Superior temporal gyrus (tissue), 1 donor: ENCODE measurements at regions not wholly inside any gene's neighbourhood (a gene's known extent, or its start where the extent isn't known, plus 50 kb on each side); places are given as distances from the start of the nearest gene placed in this dataset.
"Not testable (repeated sequence)": the region's sequence is repeated elsewhere in the genome, so short reads cannot be mapped to it uniquely, and the experiment has no call there.

Source experiments
- DNase-seq: peaks from one replicate; pipeline ENCODE4 v3.0.0-alpha.2; 2016; ENCODE audit errors: extremely low spot score

- no peak for DNase-seq
Observed at GRCh38 chr9:30075451-30076199, 2308.8 kb upstream of the ACO1 start.

GRCh38 chr9:30078195-30078594 lies 2306.2 kb upstream of the ACO1 start:
- no peak for DNase-seq

GRCh38 chr9:30089428-30089827 lies 2295.0 kb upstream of the ACO1 start:
- no peak for DNase-seq

- DNase-seq: no peak
Observed at GRCh38 chr9:30103647-30104394, 2280.6 kb upstream of the ACO1 start.

- DNase-seq: not testable (repeated sequence)
Observed at GRCh38 chr9:30107134-30107533, 2277.3 kb upstream of the ACO1 start.

GRCh38 chr9:30116673-30117217 lies 2267.7 kb upstream of the ACO1 start:
- DNase-seq: no peak

GRCh38 chr9:30120666-30121065 lies 2263.8 kb upstream of the ACO1 start:
- DNase-seq: no peak

- no peak for DNase-seq
Observed at GRCh38 chr9:30121611-30122010, 2262.8 kb upstream of the ACO1 start.

GRCh38 chr9:30125881-30126280 lies 2258.6 kb upstream of the ACO1 start:
- no peak for DNase-seq

- no peak for DNase-seq
Observed at GRCh38 chr9:30127371-30127770, 2257.1 kb upstream of the ACO1 start.

GRCh38 chr9:30140407-30140806 lies 2244.0 kb upstream of the ACO1 start:
- no peak for DNase-seq

GRCh38 chr9:30160570-30160969 lies 2223.9 kb upstream of the ACO1 start:
- DNase-seq: no peak

GRCh38 chr9:30172206-30172605 lies 2212.2 kb upstream of the ACO1 start:
- no peak for DNase-seq

GRCh38 chr9:30178610-30179009 lies 2205.8 kb upstream of the ACO1 start:
- no peak for DNase-seq

- DNase-seq: no peak
Observed at GRCh38 chr9:30193421-30193820, 2191.0 kb upstream of the ACO1 start.

GRCh38 chr9:30196941-30197340 lies 2187.5 kb upstream of the ACO1 start:
- no peak for DNase-seq

- no peak for DNase-seq
Observed at GRCh38 chr9:30197453-30197852, 2187.0 kb upstream of the ACO1 start.

- DNase-seq: no peak
Observed at GRCh38 chr9:30197954-30198353, 2186.5 kb upstream of the ACO1 start.

- no peak for DNase-seq
Observed at GRCh38 chr9:30198463-30199309, 2185.8 kb upstream of the ACO1 start.

GRCh38 chr9:30201024-30201423 lies 2183.4 kb upstream of the ACO1 start:
- no peak for DNase-seq

- no peak for DNase-seq
Observed at GRCh38 chr9:30235068-30235467, 2149.4 kb upstream of the ACO1 start.

- DNase-seq: no peak
Observed at GRCh38 chr9:30235564-30235963, 2148.9 kb upstream of the ACO1 start.
